Caco-2 (cell line): ENCODE measurements at regions not wholly inside any gene's neighbourhood (a gene's known extent, or its start where the extent isn't known, plus 50 kb on each side); places are given as distances from the start of the nearest gene placed in this dataset.

Experiments
- BruUV-seq: library from RNA; stranded (reverse); fragments of 400-500 nt; replicated peaks from 2 replicates; lab custom pipeline; 2021; lab: Mats Ljungman, UMichigan
- CTCF ChIA-PET: fragments of 300-600 bp; sonication (Branson Sonifier 250); formaldehyde crosslinking; loops from one replicate; lab custom pipeline; 2022; ENCODE audit warnings: antibody characterized with exemption; lab: Charles Lee
- POLR2A ChIA-PET: fragments of 300-600 bp; sonication (Branson Sonifier 250); formaldehyde crosslinking; loops from one replicate; lab custom pipeline; 2022; ENCODE audit warnings: antibody characterized with exemption; lab: Charles Lee
- DNase-seq, 2 experiments: peaks; one replicate each; pipeline versions ENCODE4 v3.0.0 to v3.0.0-alpha.2; 2020 to 2022
- H3K27me3 ChIP-seq: replicated peaks from 2 replicates; pipeline ENCODE4 v1.6.0; 2011; ENCODE audit warnings: low read length; ENCODE audit not compliant: control insufficient read depth, insufficient read depth
- H3K36me3 ChIP-seq: 2 replicates; pipeline ENCODE4 v1.5.1; 2011; ENCODE audit warnings: low read length; ENCODE audit not compliant: control insufficient read depth, insufficient read depth
- H3K4me1 ChIP-seq: fragments of 250-450 bp; sonication (Bioruptor Pico); 2 replicates; pipeline ENCODE4 v1.5.1; 2020; ENCODE audit warnings: mild to moderate bottlenecking
- H3K4me3 ChIP-seq: 2 replicates; pipeline ENCODE4 v1.5.1; 2011; ENCODE audit warnings: low read depth, mild to moderate bottlenecking, control low read depth, low read length
- H3K9me3 ChIP-seq: fragments of 250-450 bp; sonication (Bioruptor Pico); 2 replicates; pipeline ENCODE4 v1.5.1; 2020; ENCODE audit warnings: mild to moderate bottlenecking, moderate library complexity
- H3K27ac Mint-ChIP-seq: one replicate; pipeline ENCODE4 v1.8.0; 2022; ENCODE audit warnings: mixed read lengths; ENCODE audit not compliant: unreplicated experiment
- H3K27me3 Mint-ChIP-seq: one replicate; pipeline ENCODE4 v1.8.0; 2022; ENCODE audit warnings: mixed read lengths; ENCODE audit not compliant: insufficient read depth, unreplicated experiment
- H3K36me3 Mint-ChIP-seq: one replicate; pipeline ENCODE4 v1.8.0; 2022; ENCODE audit warnings: mild to moderate bottlenecking, mixed read lengths; ENCODE audit not compliant: insufficient read depth, unreplicated experiment
- H3K4me1 Mint-ChIP-seq: one replicate; pipeline ENCODE4 v1.8.0; 2022; ENCODE audit warnings: low read depth, mixed read lengths; ENCODE audit not compliant: unreplicated experiment
- H3K4me3 Mint-ChIP-seq: one replicate; pipeline ENCODE4 v1.8.0; 2022; ENCODE audit warnings: mild to moderate bottlenecking, moderate library complexity, mixed read lengths; ENCODE audit not compliant: unreplicated experiment
- H3K9me3 Mint-ChIP-seq: one replicate; pipeline ENCODE4 v1.8.0; 2022; ENCODE audit warnings: mixed read lengths; ENCODE audit not compliant: unreplicated experiment
- CTCF ChIP-seq, 2 experiments: fragments of 200-600 bp in 1 of 2; IDR thresholded peaks; 1 replicate in 1 of 2; 2 replicates in 1 of 2; pipeline versions ENCODE4 v1.5.1 to v1.8.0; 2011 to 2022; ENCODE audit warnings: antibody characterized with exemption in 1 of 2, control low read depth in 1 of 2, inconsistent platforms in 1 of 2, low read depth in 1 of 2, low read length in 1 of 2, mild to moderate bottlenecking in 1 of 2, moderate library complexity in 1 of 2; ENCODE audit not compliant: insufficient read depth in 1 of 2, severe bottlenecking in 1 of 2, unreplicated experiment in 1 of 2
- intact Hi-C: fragments of 100-400 bp; cut with micrococcal nuclease; formaldehyde crosslinking; loops from one replicate; pipeline ENCODE4 v1.10.0; 2022; ENCODE audit not compliant: unreplicated experiment

- no peaks in the 10 kb centered on the region for H3K9me3 Mint-ChIP-seq
- intact Hi-C loops = no loop called here
- no peak for TF ChIP-seq CTCF (IDR thresholded peaks at IDR 0.05; ENCODE audit: insufficient read depth in 1 of 2, low read depth in 1 of 2, low read length in 1 of 2, severe bottlenecking in 1 of 2, unreplicated experiment in 1 of 2)
- POLR2A ChIA-PET = no interaction called here
- no peak overlapping the region for H3K4me3 ChIP-seq
- H3K4me3 Mint-ChIP-seq = no peak overlapping the region
- BruUV-seq = no TSS peak
- no peaks in the 10 kb centered on the region for H3K27me3 ChIP-seq
- no peak for DNase-seq
- no peaks in the 10 kb centered on the region for H3K9me3 ChIP-seq
- H3K4me1 ChIP-seq = no peaks in the 10 kb centered on the region
- no peaks in the 10 kb centered on the region for H3K27me3 Mint-ChIP-seq
- CTCF ChIA-PET = no interaction called here
- H3K36me3 Mint-ChIP-seq = no peaks in the 10 kb centered on the region
- H3K27ac Mint-ChIP-seq = no peak overlapping the region
- no peaks in the 10 kb centered on the region for H3K36me3 ChIP-seq
- no peaks in the 10 kb centered on the region for H3K4me1 Mint-ChIP-seq
These were observed 285.6 kb downstream of the UACA start for GRCh38 chr15:70477750-70478250.

GRCh38 chr15:70476441-70476840 lies 286.9 kb downstream of the UACA start:
- intact Hi-C loops = no loop called here
- no peaks in the 10 kb centered on the region for H3K27me3 Mint-ChIP-seq
- TF ChIP-seq CTCF (IDR thresholded peaks at IDR 0.05; ENCODE audit: insufficient read depth in 1 of 2, low read depth in 1 of 2, low read length in 1 of 2, severe bottlenecking in 1 of 2, unreplicated experiment in 1 of 2) = no peak

GRCh38 chr15:70475921-70476320 lies 287.4 kb downstream of the UACA start:
- POLR2A ChIA-PET = no interaction called here
- intact Hi-C loops = no loop called here
- H3K27me3 ChIP-seq = no peaks in the 10 kb centered on the region

More at GRCh38 chr15:70476441-70476840, 286.9 kb downstream of the UACA start:
- Histone ChIP-seq H3K4me1 (no peaks in the 10 kb centered on the region), H3K4me3 (no peak overlapping the region), H3K27me3 (no peaks in the 10 kb centered on the region), H3K9me3 (no peaks in the 10 kb centered on the region), H3K36me3 (no peaks in the 10 kb centered on the region)
- no peak for DNase-seq
- POLR2A ChIA-PET = no interaction called here
- H3K27ac Mint-ChIP-seq = no peak overlapping the region
- H3K4me1 Mint-ChIP-seq = no peaks in the 10 kb centered on the region
- H3K9me3 Mint-ChIP-seq = no peaks in the 10 kb centered on the region
- no peaks in the 10 kb centered on the region for H3K36me3 Mint-ChIP-seq
- no peak overlapping the region for H3K4me3 Mint-ChIP-seq
- CTCF ChIA-PET = no interaction called here
- no TSS peak for BruUV-seq

More at GRCh38 chr15:70475921-70476320, 287.4 kb downstream of the UACA start:
- no peaks in the 10 kb centered on the region for H3K9me3 Mint-ChIP-seq
- no peak overlapping the region for H3K4me3 Mint-ChIP-seq
- no peak for TF ChIP-seq CTCF (IDR thresholded peaks at IDR 0.05; ENCODE audit: insufficient read depth in 1 of 2, low read depth in 1 of 2, low read length in 1 of 2, severe bottlenecking in 1 of 2, unreplicated experiment in 1 of 2)
- H3K36me3 Mint-ChIP-seq = no peaks in the 10 kb centered on the region
- H3K27me3 Mint-ChIP-seq = no peaks in the 10 kb centered on the region
- Histone ChIP-seq H3K9me3 (no peaks in the 10 kb centered on the region), H3K36me3 (no peaks in the 10 kb centered on the region), H3K4me1 (no peaks in the 10 kb centered on the region), H3K4me3 (no peak overlapping the region)
- CTCF ChIA-PET = interaction anchor here (1.2 kb wide), 1 partner anchor 9 kb away, joined by 3 read pairs; no protein-coding TSS in a partner anchor
- DNase-seq = no peak
- no peak overlapping the region for H3K27ac Mint-ChIP-seq
- BruUV-seq = no TSS peak
- no peaks in the 10 kb centered on the region for H3K4me1 Mint-ChIP-seq
